ENCODE measurements at regions not wholly inside any gene's neighbourhood (a gene's known extent, or its start where the extent isn't known, plus 50 kb on each side); places are given as distances from the start of the nearest gene placed in this dataset.
"Not testable (repeated sequence)": the region's sequence is repeated elsewhere in the genome, so short reads cannot be mapped to it uniquely, and the experiment has no call there.

DNA sequence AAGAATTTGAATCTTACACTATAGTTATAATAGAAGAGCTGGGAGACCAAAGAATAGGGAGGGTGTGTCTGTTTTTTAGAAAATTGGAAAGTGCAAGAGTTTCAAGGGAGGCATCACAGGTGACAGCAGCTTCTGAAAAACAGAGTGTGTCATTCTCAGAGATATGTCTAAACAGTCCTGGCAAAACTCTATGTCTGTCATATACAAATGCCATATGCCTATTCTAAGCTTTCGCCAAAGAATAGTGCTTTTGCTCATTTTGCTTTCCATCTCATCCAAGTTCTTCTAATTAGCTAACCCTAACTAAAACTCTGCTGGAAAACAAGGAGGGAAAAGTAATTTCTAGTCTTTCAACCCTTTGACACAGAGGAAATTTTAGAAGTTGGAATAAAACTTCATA, 388.0 kb upstream of the TYRP1 start:
- peaks cover 8% of the 10 kb centered on the region for H3K9me3 Mint-ChIP-seq
- H3K36me3 Mint-ChIP-seq (ENCODE audit: low read depth), result no peaks in the 10 kb centered on the region
- no peak overlapping the region for H3K4me3 Mint-ChIP-seq
- ChIA-PET POLR2A (no interaction called here), CTCF (no interaction called here)
- ATAC-seq, result no peak
- no peak for TF ChIP-seq CTCF (IDR thresholded peaks at IDR 0.05)
- no peak overlapping the region for H3K27ac Mint-ChIP-seq
- H3K4me1 Mint-ChIP-seq (ENCODE audit: low read depth), result no peaks in the 10 kb centered on the region
- no peak for DNase-seq
- H3K27me3 Mint-ChIP-seq, result no peaks in the 10 kb centered on the region
- intact Hi-C loops (cut with micrococcal nuclease), result no loop called here

DNA sequence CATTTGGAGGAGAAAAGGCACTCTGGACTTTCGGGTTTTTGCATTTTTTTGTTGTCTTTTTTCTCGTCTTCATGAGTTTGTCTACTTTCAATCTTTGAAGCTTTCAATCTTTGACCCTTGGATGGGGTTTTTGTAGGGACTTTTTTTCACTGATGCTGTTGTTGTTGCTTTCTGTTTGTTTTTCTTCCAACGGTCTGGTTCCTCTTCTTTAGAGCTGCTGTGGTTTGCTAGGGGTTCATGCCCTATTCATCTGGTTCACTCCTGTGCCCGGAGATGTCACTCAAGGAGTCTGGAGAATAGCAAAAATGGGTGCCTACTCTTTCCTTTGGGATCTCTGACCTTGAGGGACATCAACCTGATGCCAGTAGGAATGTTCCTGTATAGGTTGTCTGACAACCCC, 378.6 kb upstream of the TYRP1 start:
- intact Hi-C loops (cut with micrococcal nuclease), result no loop called here
- CTCF ChIA-PET, result no interaction called here
- no peaks in the 10 kb centered on the region for H3K4me1 Mint-ChIP-seq (ENCODE audit: low read depth)
- H3K27ac Mint-ChIP-seq, result no peak overlapping the region
- DNase-seq, result no peak
- no peaks in the 10 kb centered on the region for H3K36me3 Mint-ChIP-seq (ENCODE audit: low read depth)
- POLR2A ChIA-PET, result no interaction called here
- no peaks in the 10 kb centered on the region for H3K27me3 Mint-ChIP-seq
- ATAC-seq, result no peak
- TF ChIP-seq CTCF (IDR thresholded peaks at IDR 0.05), result no peak
- peaks cover 36% of the 10 kb centered on the region for H3K9me3 Mint-ChIP-seq
- no peak overlapping the region for H3K4me3 Mint-ChIP-seq

- POLR2A ChIA-PET, result no interaction called here
- ATAC-seq, result no peak
Observed at GRCh38 chr9:12318732-12319685, 374.2 kb upstream of the TYRP1 start.

DNA sequence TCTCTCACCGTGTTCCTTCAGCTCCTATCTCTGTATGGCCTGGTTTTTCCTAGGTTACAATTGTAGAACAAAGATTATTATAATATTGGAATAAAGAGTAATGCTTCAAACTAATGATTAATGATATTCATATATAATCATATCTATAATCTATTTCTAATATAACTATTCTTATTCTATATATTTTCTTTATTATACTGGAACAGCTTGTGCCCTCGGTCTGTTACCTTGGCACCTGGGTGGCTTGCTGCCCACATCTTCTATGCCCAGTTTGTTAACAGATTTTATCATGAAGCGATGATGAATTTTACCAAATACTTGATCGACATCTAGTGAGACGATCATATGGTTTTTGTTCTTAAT, 363.6 kb upstream of the TYRP1 start:
- Mint-ChIP-seq H3K4me1 (ENCODE audit: low read depth) (no peaks in the 10 kb centered on the region), H3K27me3 (no peaks in the 10 kb centered on the region), H3K9me3 (peaks cover 10% of the 10 kb centered on the region), H3K4me3 (no peak overlapping the region), H3K36me3 (ENCODE audit: low read depth) (no peaks in the 10 kb centered on the region), H3K27ac (no peak overlapping the region)
- DNase-seq (no peak), ATAC-seq (no peak)
- intact Hi-C loops (cut with micrococcal nuclease), result no loop called here
- ChIA-PET POLR2A (no interaction called here), CTCF (no interaction called here)
- TF ChIP-seq CTCF (IDR thresholded peaks at IDR 0.05), result no peak

More at GRCh38 chr9:12318732-12319685, 374.2 kb upstream of the TYRP1 start:
- no peak for DNase-seq
- intact Hi-C loops (cut with micrococcal nuclease), result no loop called here
- H3K9me3 Mint-ChIP-seq, result peaks cover 11% of the 10 kb centered on the region
- no peaks in the 10 kb centered on the region for H3K4me1 Mint-ChIP-seq (ENCODE audit: low read depth)
- CTCF ChIA-PET, result no interaction called here
- H3K27ac Mint-ChIP-seq, result no peak overlapping the region
- H3K27me3 Mint-ChIP-seq, result no peaks in the 10 kb centered on the region
- H3K4me3 Mint-ChIP-seq, result no peak overlapping the region
- H3K36me3 Mint-ChIP-seq (ENCODE audit: low read depth), result no peaks in the 10 kb centered on the region
- TF ChIP-seq CTCF (IDR thresholded peaks at IDR 0.05), result no peak

- intact Hi-C loops (cut with micrococcal nuclease); POLR2A ChIA-PET; H3K36me3 Mint-ChIP-seq (ENCODE audit: low read depth); H3K9me3 Mint-ChIP-seq; H3K4me1 Mint-ChIP-seq (ENCODE audit: low read depth); DNase-seq; H3K4me3 Mint-ChIP-seq; H3K27ac Mint-ChIP-seq; ATAC-seq; H3K27me3 Mint-ChIP-seq; CTCF ChIA-PET: not testable (repeated sequence)
Observed at GRCh38 chr9:12333966-12334365, 359.2 kb upstream of the TYRP1 start.

Measured in activated CD8-positive, alpha-beta T cell treated with anti-CD3 and anti-CD28 coated beads for 36 hours (primary cell).